ENCODE measurements at regions not wholly inside any gene's neighbourhood (a gene's known extent, or its start where the extent isn't known, plus 50 kb on each side); places are given as distances from the start of the nearest gene placed in this dataset.

DNA sequence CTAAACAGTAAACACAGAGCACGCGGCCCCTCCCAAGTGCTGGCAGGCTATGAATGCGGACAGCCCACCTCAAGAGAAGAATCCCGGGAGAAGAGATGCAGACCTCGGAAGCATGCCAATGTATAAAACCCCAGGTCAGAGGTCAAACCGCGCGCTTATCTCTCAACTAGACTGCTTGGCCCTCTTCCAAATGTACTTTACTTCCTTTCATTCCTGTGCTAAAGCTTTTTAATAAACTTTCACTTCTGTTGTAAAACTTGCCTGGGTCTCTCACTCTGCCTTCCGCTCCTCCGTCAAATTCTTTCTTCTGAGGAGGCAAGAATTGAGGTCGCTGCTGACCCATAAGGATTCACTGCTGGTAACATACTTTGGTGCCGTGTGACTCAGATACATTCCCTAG, 216.0 kb downstream of the S1PR1 start:
- ChIA-PET POLR2A (no interaction called here), CTCF (no interaction called here)
- BruUV-seq (replicated peaks) = no TSS peak
- H3K9me3 ChIP-seq (ENCODE audit: control insufficient read depth, insufficient read depth, low read depth, low read length) = no peaks in the 10 kb centered on the region
- intact Hi-C loops (cut with micrococcal nuclease; ENCODE audit: unreplicated experiment) (no loop called here), in situ Hi-C loops (cut with HindIII; ENCODE audit: low pct_unique_long_range_greater_than_20kb, low sequenced_read_pairs) (no loop called here)
- no peak overlapping the region for H3K27ac ChIP-seq (ENCODE audit: low read length)
- H3K4me3 ChIP-seq (ENCODE audit: low read depth in 2 of 2, low read length in 2 of 2) = no peak overlapping the region
- no peaks in the 10 kb centered on the region for H3K27me3 ChIP-seq (ENCODE audit: control insufficient read depth, insufficient read depth, low read length)
- DNase-seq (ENCODE audit: low read depth, low spot score) = no peak
- ATAC-seq = no peak
- H3K4me1 ChIP-seq (ENCODE audit: control insufficient read depth, insufficient read depth, low read length) = no peaks in the 10 kb centered on the region
- no peaks in the 10 kb centered on the region for H3K36me3 ChIP-seq (ENCODE audit: control insufficient read depth, insufficient read depth, low read length)
- TF ChIP-seq, protein P1, sequence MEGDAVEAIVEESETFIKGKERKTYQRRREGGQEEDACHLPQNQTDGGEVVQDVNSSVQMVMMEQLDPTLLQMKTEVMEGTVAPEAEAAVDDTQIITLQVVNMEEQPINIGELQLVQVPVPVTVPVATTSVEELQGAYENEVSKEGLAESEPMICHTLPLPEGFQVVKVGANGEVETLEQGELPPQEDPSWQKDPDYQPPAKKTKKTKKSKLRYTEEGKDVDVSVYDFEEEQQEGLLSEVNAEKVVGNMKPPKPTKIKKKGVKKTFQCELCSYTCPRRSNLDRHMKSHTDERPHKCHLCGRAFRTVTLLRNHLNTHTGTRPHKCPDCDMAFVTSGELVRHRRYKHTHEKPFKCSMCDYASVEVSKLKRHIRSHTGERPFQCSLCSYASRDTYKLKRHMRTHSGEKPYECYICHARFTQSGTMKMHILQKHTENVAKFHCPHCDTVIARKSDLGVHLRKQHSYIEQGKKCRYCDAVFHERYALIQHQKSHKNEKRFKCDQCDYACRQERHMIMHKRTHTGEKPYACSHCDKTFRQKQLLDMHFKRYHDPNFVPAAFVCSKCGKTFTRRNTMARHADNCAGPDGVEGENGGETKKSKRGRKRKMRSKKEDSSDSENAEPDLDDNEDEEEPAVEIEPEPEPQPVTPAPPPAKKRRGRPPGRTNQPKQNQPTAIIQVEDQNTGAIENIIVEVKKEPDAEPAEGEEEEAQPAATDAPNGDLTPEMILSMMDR (IDR thresholded peaks at IDR 0.05) = no peak
- TF ChIP-seq SIN3A (IDR thresholded peaks at IDR 0.05; ENCODE audit: borderline replicate concordance, insufficient read depth, low read depth, low read length) (no peak), POLR2AphosphoS5 (IDR thresholded peaks at IDR 0.05; ENCODE audit: low read depth, low read length) (no peak), TCF7L2 (IDR thresholded peaks at IDR 0.05; ENCODE audit: low read depth, low read length) (no peak)
- TF ChIP-seq, protein P2, sequence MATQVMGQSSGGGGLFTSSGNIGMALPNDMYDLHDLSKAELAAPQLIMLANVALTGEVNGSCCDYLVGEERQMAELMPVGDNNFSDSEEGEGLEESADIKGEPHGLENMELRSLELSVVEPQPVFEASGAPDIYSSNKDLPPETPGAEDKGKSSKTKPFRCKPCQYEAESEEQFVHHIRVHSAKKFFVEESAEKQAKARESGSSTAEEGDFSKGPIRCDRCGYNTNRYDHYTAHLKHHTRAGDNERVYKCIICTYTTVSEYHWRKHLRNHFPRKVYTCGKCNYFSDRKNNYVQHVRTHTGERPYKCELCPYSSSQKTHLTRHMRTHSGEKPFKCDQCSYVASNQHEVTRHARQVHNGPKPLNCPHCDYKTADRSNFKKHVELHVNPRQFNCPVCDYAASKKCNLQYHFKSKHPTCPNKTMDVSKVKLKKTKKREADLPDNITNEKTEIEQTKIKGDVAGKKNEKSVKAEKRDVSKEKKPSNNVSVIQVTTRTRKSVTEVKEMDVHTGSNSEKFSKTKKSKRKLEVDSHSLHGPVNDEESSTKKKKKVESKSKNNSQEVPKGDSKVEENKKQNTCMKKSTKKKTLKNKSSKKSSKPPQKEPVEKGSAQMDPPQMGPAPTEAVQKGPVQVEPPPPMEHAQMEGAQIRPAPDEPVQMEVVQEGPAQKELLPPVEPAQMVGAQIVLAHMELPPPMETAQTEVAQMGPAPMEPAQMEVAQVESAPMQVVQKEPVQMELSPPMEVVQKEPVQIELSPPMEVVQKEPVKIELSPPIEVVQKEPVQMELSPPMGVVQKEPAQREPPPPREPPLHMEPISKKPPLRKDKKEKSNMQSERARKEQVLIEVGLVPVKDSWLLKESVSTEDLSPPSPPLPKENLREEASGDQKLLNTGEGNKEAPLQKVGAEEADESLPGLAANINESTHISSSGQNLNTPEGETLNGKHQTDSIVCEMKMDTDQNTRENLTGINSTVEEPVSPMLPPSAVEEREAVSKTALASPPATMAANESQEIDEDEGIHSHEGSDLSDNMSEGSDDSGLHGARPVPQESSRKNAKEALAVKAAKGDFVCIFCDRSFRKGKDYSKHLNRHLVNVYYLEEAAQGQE (IDR thresholded peaks at IDR 0.05; ENCODE audit: insufficient read depth in 1 of 2, low read depth in 2 of 2, low read length in 1 of 2) = no peak

DNA sequence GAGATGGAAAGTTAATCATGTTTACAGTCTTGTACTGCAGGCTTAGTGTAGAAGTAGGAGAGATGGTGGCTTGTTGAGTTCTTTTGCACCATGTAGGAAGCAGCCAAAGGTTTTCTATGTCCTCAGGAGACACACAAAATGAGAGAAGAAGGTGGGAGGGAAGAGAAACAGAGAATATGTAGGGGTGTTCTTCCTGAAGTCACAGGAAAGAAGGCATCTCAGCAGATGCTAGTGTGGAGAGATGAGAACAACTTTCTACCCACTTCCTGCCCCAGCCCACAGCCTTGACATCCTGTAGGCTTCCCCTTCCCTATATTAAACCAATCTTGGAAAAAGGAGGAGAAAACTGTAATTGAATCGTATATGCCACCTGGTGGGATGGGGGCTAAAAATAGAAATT, 217.0 kb downstream of the S1PR1 start:
- BruUV-seq (replicated peaks) = no TSS peak
- intact Hi-C loops (cut with micrococcal nuclease; ENCODE audit: unreplicated experiment) = no loop called here

More for the DNA sequence above, 217.0 kb downstream of the S1PR1 start:
- DNase-seq (ENCODE audit: low read depth, low spot score) = no peak
- ChIA-PET POLR2A (no interaction called here), CTCF (no interaction called here)
- H3K27ac ChIP-seq (ENCODE audit: low read length) = no peak overlapping the region
- TF ChIP-seq, protein P2 (IDR thresholded peaks at IDR 0.05; ENCODE audit: insufficient read depth in 1 of 2, low read depth in 2 of 2, low read length in 1 of 2) = no peak
- no peak for TF ChIP-seq POLR2AphosphoS5 (IDR thresholded peaks at IDR 0.05; ENCODE audit: low read depth, low read length)
- TF ChIP-seq, protein P1 (IDR thresholded peaks at IDR 0.05) = no peak
- no peak for TF ChIP-seq SIN3A (IDR thresholded peaks at IDR 0.05; ENCODE audit: borderline replicate concordance, insufficient read depth, low read depth, low read length)
- TF ChIP-seq TCF7L2 (IDR thresholded peaks at IDR 0.05; ENCODE audit: low read depth, low read length) = no peak
- H3K4me3 ChIP-seq (ENCODE audit: low read depth in 2 of 2, low read length in 2 of 2) = no peak overlapping the region
- no peaks in the 10 kb centered on the region for H3K9me3 ChIP-seq (ENCODE audit: control insufficient read depth, insufficient read depth, low read depth, low read length)
- H3K27me3 ChIP-seq (ENCODE audit: control insufficient read depth, insufficient read depth, low read length) = no peaks in the 10 kb centered on the region
- in situ Hi-C loops (cut with HindIII; ENCODE audit: low pct_unique_long_range_greater_than_20kb, low sequenced_read_pairs) = no loop called here
- no peak for ATAC-seq
- no peaks in the 10 kb centered on the region for H3K36me3 ChIP-seq (ENCODE audit: control insufficient read depth, insufficient read depth, low read length)
- H3K4me1 ChIP-seq (ENCODE audit: control insufficient read depth, insufficient read depth, low read length) = no peaks in the 10 kb centered on the region

Measured in Panc1 (cell line).